DMS114 treated with DMSO at 0.1 percent for 48 hours (cell line): ENCODE measurements at regions not wholly inside any gene's neighbourhood (a gene's known extent, or its start where the extent isn't known, plus 50 kb on each side); places are given as distances from the start of the nearest gene placed in this dataset.
"Not testable (repeated sequence)": the region's sequence is repeated elsewhere in the genome, so short reads cannot be mapped to it uniquely, and the experiment has no call there.

Experiments
- DNase-seq: peaks from one replicate; lab custom pipeline; 2025; ENCODE audit not compliant: unreplicated experiment; lab: John Stamatoyannopoulos, UW

- DNase-seq = no peak
Observed at GRCh38 chr9:78899006-78899405, 602.1 kb downstream of the PSAT1 start.

GRCh38 chr9:78900500-78900899, 603.6 kb downstream of the PSAT1 start:
- DNase-seq = no peak

- no peak for DNase-seq
Observed at GRCh38 chr9:78902051-78902450, 605.1 kb downstream of the PSAT1 start.

- no peak for DNase-seq
Observed at GRCh38 chr9:78903581-78903980, 606.7 kb downstream of the PSAT1 start.

- DNase-seq = no peak
Observed at GRCh38 chr9:78904686-78905085, 607.8 kb downstream of the PSAT1 start.

GRCh38 chr9:78905387-78905786, 608.5 kb downstream of the PSAT1 start:
- DNase-seq = no peak

GRCh38 chr9:78905986-78906755, 609.2 kb downstream of the PSAT1 start:
- DNase-seq = no peak

- no peak for DNase-seq
Observed at GRCh38 chr9:78909566-78909965, 612.6 kb downstream of the PSAT1 start.

- DNase-seq = not testable (repeated sequence)
Observed at GRCh38 chr9:78916884-78917283, 620.0 kb downstream of the PSAT1 start.

- DNase-seq = no peak
Observed at GRCh38 chr9:78918976-78919375, 622.1 kb downstream of the PSAT1 start.

GRCh38 chr9:78919701-78920100, 622.8 kb downstream of the PSAT1 start:
- no peak for DNase-seq

GRCh38 chr9:78921341-78921740, 624.4 kb downstream of the PSAT1 start:
- DNase-seq = no peak

- DNase-seq = no peak
Observed at GRCh38 chr9:78923966-78924659, 627.2 kb downstream of the PSAT1 start.

- DNase-seq = no peak
Observed at GRCh38 chr9:78927099-78927940, 630.4 kb downstream of the PSAT1 start.

- DNase-seq = no peak
Observed at GRCh38 chr9:78928625-78929405, 631.9 kb downstream of the PSAT1 start.

- no peak for DNase-seq
Observed at GRCh38 chr9:78930281-78930680, 633.4 kb downstream of the PSAT1 start.

GRCh38 chr9:78932849-78933627, 636.1 kb downstream of the PSAT1 start:
- no peak for DNase-seq

- no peak for DNase-seq
Observed at GRCh38 chr9:78934880-78935279, 636.9 kb upstream of the TLE4 start.

- no peak for DNase-seq
Observed at GRCh38 chr9:78938821-78939220, 632.9 kb upstream of the TLE4 start.
